Mesendoderm (in vitro differentiated cells): ENCODE measurements at regions not wholly inside any gene's neighbourhood (a gene's known extent, or its start where the extent isn't known, plus 50 kb on each side); places are given as distances from the start of the nearest gene placed in this dataset.
A peak's percentile ranks its signal among the peaks of the same experiment; 100 is the strongest.

ENCODE experiments used
- DNase-seq: peaks from one replicate; pipeline ENCODE4 v3.0.0; 2013
- H2AK5ac ChIP-seq: 2 replicates; pipeline ENCODE4 v1.6.1; 2013; ENCODE audit warnings: low read length, inconsistent platforms
- H2BK120ac ChIP-seq: 2 replicates; pipeline ENCODE4 v1.6.1; 2013; ENCODE audit warnings: low read depth, mild to moderate bottlenecking, low read length, moderate library complexity, mixed read lengths
- H2BK15ac ChIP-seq: replicated peaks from 2 replicates; pipeline ENCODE4 v1.6.1; 2013; ENCODE audit warnings: low read depth, mild to moderate bottlenecking, moderate library complexity
- H2BK5ac ChIP-seq: 2 replicates; pipeline ENCODE4 v1.6.1; 2013; ENCODE audit warnings: low read length, inconsistent platforms
- H3K18ac ChIP-seq: 2 replicates; pipeline ENCODE4 v1.6.1; 2013; ENCODE audit warnings: mild to moderate bottlenecking, low read length, mixed read lengths
- H3K23ac ChIP-seq: one replicate; pipeline ENCODE4 v1.6.1; 2013; ENCODE audit warnings: low read length
- H3K27ac ChIP-seq: 2 replicates; pipeline ENCODE4 v1.5.1; 2013; ENCODE audit warnings: low read depth, mild to moderate bottlenecking, inconsistent platforms, low read length, moderate library complexity
- H3K27me3 ChIP-seq: 2 replicates; pipeline ENCODE4 v1.6.1; 2013; ENCODE audit warnings: low read length, control low read depth, mild to moderate bottlenecking, inconsistent platforms; ENCODE audit not compliant: insufficient read depth, poor library complexity
- H3K36me3 ChIP-seq: 2 replicates; pipeline ENCODE4 v1.6.1; 2013; ENCODE audit warnings: low read length, inconsistent platforms; ENCODE audit not compliant: control insufficient read depth, insufficient read depth
- H3K4ac ChIP-seq: one replicate; pipeline ENCODE4 v1.6.1; 2013; ENCODE audit warnings: low read depth, mild to moderate bottlenecking, low read length, moderate library complexity
- H3K4me1 ChIP-seq: 2 replicates; pipeline ENCODE4 v1.6.1; 2013; ENCODE audit warnings: low read depth, low read length, inconsistent platforms; ENCODE audit not compliant: control insufficient read depth
- H3K4me2 ChIP-seq: 2 replicates; pipeline ENCODE4 v1.6.1; 2013; ENCODE audit warnings: low read length
- H3K4me3 ChIP-seq: 2 replicates; pipeline ENCODE4 v1.5.1; 2013; ENCODE audit warnings: mild to moderate bottlenecking, low read length
- H3K56ac ChIP-seq: one replicate; pipeline ENCODE4 v1.6.1; 2013; ENCODE audit warnings: low read length
- H3K79me1 ChIP-seq: 2 replicates; pipeline ENCODE4 v1.6.1; 2013; ENCODE audit warnings: low read length, inconsistent platforms
- H3K79me2 ChIP-seq: 2 replicates; pipeline ENCODE4 v1.6.1; 2013; ENCODE audit warnings: mild to moderate bottlenecking, low read length; ENCODE audit not compliant: control insufficient read depth, insufficient read depth
- H3K9ac ChIP-seq: 2 replicates; pipeline ENCODE4 v1.6.1; 2013; ENCODE audit warnings: low read length, inconsistent platforms
- H4K5ac ChIP-seq: one replicate; pipeline ENCODE4 v1.6.1; 2013; ENCODE audit warnings: low read length
- H4K8ac ChIP-seq: one replicate; pipeline ENCODE4 v1.6.1; 2013; ENCODE audit warnings: low read depth, mild to moderate bottlenecking, control low read depth, low read length, moderate library complexity
- WGBS: extraction: QIAGEN DNeasy Blood & Tissue Kit; methylation state at CpG from one replicate; pipeline ENCODE4 v1.1.7; 2013; ENCODE audit warnings: low lambda C conversion rate, missing lambda C conversion rate; ENCODE audit not compliant: insufficient coverage; ENCODE audit errors: extremely low coverage; 5-methylcytosine and 5-hydroxymethylcytosine counted together

GRCh38 chr7:96861-97260 is 95.5 kb upstream of the FAM20C start:
- Histone ChIP-seq H2BK120ac (no peak overlapping the region), H3K4me3 (no peak overlapping the region), H2BK5ac (no peak overlapping the region), H3K9ac (no peak overlapping the region), H3K56ac (no peak overlapping the region), H3K79me1 (no peaks in the 10 kb centered on the region), H2BK15ac (no peak overlapping the region), H3K4me1 (peaks cover under 1% of the 10 kb centered on the region), H4K5ac (no peak overlapping the region), H3K27me3 (no peaks in the 10 kb centered on the region), H3K4ac (no peak overlapping the region), H3K79me2 (no peaks in the 10 kb centered on the region), H4K8ac (no peak overlapping the region), H3K18ac (no peak overlapping the region), H3K23ac (no peak overlapping the region), H3K27ac (peak overlapping the region; percentile 56), H2AK5ac (no peak overlapping the region), H3K4me2 (no peak overlapping the region), H3K36me3 (no peaks in the 10 kb centered on the region)
- WGBS = no CpG with 5 or more reads among the region's 6 CpGs
- DNase-seq = peak; percentile 57

GRCh38 chr7:97310-97841 is 95.0 kb upstream of the FAM20C start:
- no peak overlapping the region for H2BK15ac ChIP-seq
- H3K9ac ChIP-seq = no peak overlapping the region
- no peak overlapping the region for H3K56ac ChIP-seq
- H3K4me2 ChIP-seq = no peak overlapping the region
- H2BK5ac ChIP-seq = no peak overlapping the region
- no peaks in the 10 kb centered on the region for H3K36me3 ChIP-seq
- H3K79me1 ChIP-seq = no peaks in the 10 kb centered on the region
- DNase-seq = peak; percentile 57
- H3K23ac ChIP-seq = no peak overlapping the region
- no peaks in the 10 kb centered on the region for H3K27me3 ChIP-seq
- H3K4me3 ChIP-seq = no peak overlapping the region
- H3K79me2 ChIP-seq = no peaks in the 10 kb centered on the region
- H3K18ac ChIP-seq = no peak overlapping the region
- no peak overlapping the region for H2AK5ac ChIP-seq
- no peak overlapping the region for H3K4ac ChIP-seq
- WGBS = no CpG with 5 or more reads among the region's 3 CpGs
- H4K5ac ChIP-seq = no peak overlapping the region
- no peak overlapping the region for H4K8ac ChIP-seq
- no peak overlapping the region for H2BK120ac ChIP-seq
- H3K4me1 ChIP-seq = no peaks in the 10 kb centered on the region
- peak overlapping the region; percentile 48 for H3K27ac ChIP-seq

- no peaks in the 10 kb centered on the region for H3K27me3 ChIP-seq
- H3K79me2 ChIP-seq = no peaks in the 10 kb centered on the region
- H3K23ac ChIP-seq = no peak overlapping the region
- H2BK120ac ChIP-seq = no peak overlapping the region
- no peaks in the 10 kb centered on the region for H3K4me1 ChIP-seq
- H3K18ac ChIP-seq = no peak overlapping the region
- H3K4me3 ChIP-seq = no peak overlapping the region
- H3K36me3 ChIP-seq = no peaks in the 10 kb centered on the region
- no peak overlapping the region for H4K8ac ChIP-seq
- H4K5ac ChIP-seq = no peak overlapping the region
- no peak overlapping the region for H3K27ac ChIP-seq
- H2BK5ac ChIP-seq = no peak overlapping the region
- no peaks in the 10 kb centered on the region for H3K79me1 ChIP-seq
- H3K56ac ChIP-seq = peak overlapping the region; percentile 27
- no peak overlapping the region for H2BK15ac ChIP-seq
- H2AK5ac ChIP-seq = no peak overlapping the region
- no CpG with 5 or more reads among the region's 10 CpGs for whole genome bisulfite sequencing
- H3K4me2 ChIP-seq = no peak overlapping the region
- no peak overlapping the region for H3K4ac ChIP-seq
- H3K9ac ChIP-seq = no peak overlapping the region
- DNase-seq = peak; percentile 80
Measured at GRCh38 chr7:101146-102046, 91.0 kb upstream of the FAM20C start.

- Histone ChIP-seq H3K56ac (no peak overlapping the region), H3K4ac (no peak overlapping the region), H4K5ac (no peak overlapping the region), H2BK15ac (no peak overlapping the region), H2BK120ac (no peak overlapping the region), H3K4me3 (no peak overlapping the region), H4K8ac (no peak overlapping the region), H2AK5ac (no peak overlapping the region), H3K9ac (no peak overlapping the region), H3K79me2 (no peaks in the 10 kb centered on the region), H3K23ac (no peak overlapping the region), H3K36me3 (no peaks in the 10 kb centered on the region), H3K27ac (no peak overlapping the region), H3K27me3 (no peaks in the 10 kb centered on the region), H2BK5ac (no peak overlapping the region), H3K18ac (no peak overlapping the region), H3K4me2 (no peak overlapping the region), H3K79me1 (no peaks in the 10 kb centered on the region), H3K4me1 (no peaks in the 10 kb centered on the region)
- no peak for DNase-seq
- WGBS = no CpG with 5 or more reads among the region's 13 CpGs
Measured at GRCh38 chr7:102047-102711, 90.2 kb upstream of the FAM20C start.

GRCh38 chr7:102721-103120 is 89.7 kb upstream of the FAM20C start:
- no peaks in the 10 kb centered on the region for H3K4me1 ChIP-seq
- H3K27me3 ChIP-seq = no peaks in the 10 kb centered on the region
- H3K27ac ChIP-seq = no peak overlapping the region
- no peak overlapping the region for H4K8ac ChIP-seq
- H3K36me3 ChIP-seq = no peaks in the 10 kb centered on the region
- no peak overlapping the region for H2AK5ac ChIP-seq
- H4K5ac ChIP-seq = no peak overlapping the region
- no peak overlapping the region for H3K23ac ChIP-seq
- H3K4me2 ChIP-seq = no peak overlapping the region
- no peaks in the 10 kb centered on the region for H3K79me1 ChIP-seq
- H3K56ac ChIP-seq = no peak overlapping the region
- H3K79me2 ChIP-seq = no peaks in the 10 kb centered on the region
- WGBS = no CpG with 5 or more reads among the region's 14 CpGs
- H3K9ac ChIP-seq = no peak overlapping the region
- no peak for DNase-seq
- no peak overlapping the region for H2BK5ac ChIP-seq
- H3K4me3 ChIP-seq = no peak overlapping the region
- H3K18ac ChIP-seq = no peak overlapping the region
- no peak overlapping the region for H2BK120ac ChIP-seq
- no peak overlapping the region for H2BK15ac ChIP-seq
- H3K4ac ChIP-seq = no peak overlapping the region
